ENCODE measurements at regions not wholly inside any gene's neighbourhood (a gene's known extent, or its start where the extent isn't known, plus 50 kb on each side); places are given as distances from the start of the nearest gene placed in this dataset.

GRCh38 chr4:53932796-53933610 lies 131.4 kb downstream of the CHIC2 start:
- Histone ChIP-seq H3K36me3 (no peaks in the 10 kb centered on the region), H3K4me1 (no peaks in the 10 kb centered on the region), H3K9me3 (no peaks in the 10 kb centered on the region), H3K27ac (no peak overlapping the region), H3K27me3 (no peaks in the 10 kb centered on the region), H3K4me3 (replicated peaks in 1 of 3) (no peak overlapping the region)
- intact Hi-C loops (cut with DNase I): no loop called here
- 72 to 73% methylated on average over 7 of the region's 7 CpGs for WGBS, 2 donors
- DNase-seq: no peak
- TF ChIP-seq CTCF (IDR thresholded peaks at IDR 0.05) (no peak), POLR2A (IDR thresholded peaks at IDR 0.05) (no peak)

GRCh38 chr4:53931461-53931961 lies 132.9 kb downstream of the CHIC2 start:
- Histone ChIP-seq H3K27me3 (no peaks in the 10 kb centered on the region), H3K36me3 (no peaks in the 10 kb centered on the region), H3K9me3 (no peaks in the 10 kb centered on the region), H3K27ac (no peak overlapping the region), H3K4me1 (no peaks in the 10 kb centered on the region), H3K4me3 (replicated peaks in 1 of 3) (no peak overlapping the region)
- WGBS, 2 donors: 94 to 95% methylated on average over 4 of the region's 4 CpGs
- no peak for DNase-seq
- intact Hi-C loops (cut with DNase I): no loop called here
- TF ChIP-seq CTCF (IDR thresholded peaks at IDR 0.05) (no peak), POLR2A (IDR thresholded peaks at IDR 0.05) (no peak)

GRCh38 chr4:53929955-53930798 lies 134.2 kb downstream of the CHIC2 start:
- TF ChIP-seq POLR2A (IDR thresholded peaks at IDR 0.05) (no peak), CTCF (IDR thresholded peaks at IDR 0.05) (peak in 5 of 6 experiments; percentile 45 to 88 (median 72))
- no peak overlapping the region for H3K4me3 ChIP-seq (replicated peaks in 1 of 3)
- H3K36me3 ChIP-seq: no peaks in the 10 kb centered on the region
- H3K27me3 ChIP-seq: no peaks in the 10 kb centered on the region
- H3K4me1 ChIP-seq: peaks cover 0 to 5% of the 10 kb centered on the region in 2 donors
- intact Hi-C loops (cut with DNase I): loop anchor here (2.0 kb wide), 1 partner anchor 289 kb away; no protein-coding TSS in a partner anchor
- WGBS, 2 donors: 35 to 39% methylated on average over 8 of the region's 8 CpGs
- no peak overlapping the region for H3K27ac ChIP-seq
- no peaks in the 10 kb centered on the region for H3K9me3 ChIP-seq
- peak; percentile 81 to 83 for DNase-seq

- Histone ChIP-seq H3K9me3 (no peaks in the 10 kb centered on the region), H3K4me3 (replicated peaks in 1 of 3) (no peak overlapping the region), H3K4me1 (peaks cover 0 to 5% of the 10 kb centered on the region in 2 donors), H3K36me3 (no peaks in the 10 kb centered on the region), H3K27me3 (no peaks in the 10 kb centered on the region), H3K27ac (no peak overlapping the region)
- intact Hi-C loops (cut with DNase I): loop anchor here (2.0 kb wide), 1 partner anchor 289 kb away; no protein-coding TSS in a partner anchor
- TF ChIP-seq CTCF (IDR thresholded peaks at IDR 0.05): no peak
- TF ChIP-seq POLR2A (IDR thresholded peaks at IDR 0.05): no peak
- 77 to 83% methylated on average over 4 of the region's 4 CpGs for WGBS, 2 donors
- no peak for DNase-seq
These were observed 135.1 kb downstream of the CHIC2 start for GRCh38 chr4:53929311-53929710.
